ENCODE measurements at regions not wholly inside any gene's neighbourhood (a gene's known extent, or its start where the extent isn't known, plus 50 kb on each side); places are given as distances from the start of the nearest gene placed in this dataset.
"Not testable (repeated sequence)": the region's sequence is repeated elsewhere in the genome, so short reads cannot be mapped to it uniquely, and the experiment has no call there.

DNA sequence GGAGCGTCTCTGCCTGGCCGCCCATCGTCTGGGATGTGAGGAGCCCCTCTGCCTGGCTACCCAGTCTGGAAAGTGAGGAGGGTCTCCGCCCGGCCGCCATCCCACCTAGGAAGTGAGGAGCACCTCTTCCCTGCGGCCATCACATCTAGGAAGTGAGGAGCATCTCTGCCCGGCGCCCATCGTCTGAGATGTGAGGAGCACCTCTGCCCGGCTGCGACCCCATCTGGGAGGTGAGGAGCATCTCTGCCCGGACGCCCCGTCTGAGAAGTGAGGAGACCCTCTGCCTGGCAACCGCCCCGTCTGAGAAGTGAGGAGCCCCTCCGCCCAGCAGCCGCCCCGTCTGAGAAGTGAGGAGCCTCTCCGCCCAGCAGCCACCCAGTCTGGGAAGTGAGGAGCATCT lies 84.5 kb downstream of the IDS start:
- not testable (repeated sequence) for DNase-seq

DNA sequence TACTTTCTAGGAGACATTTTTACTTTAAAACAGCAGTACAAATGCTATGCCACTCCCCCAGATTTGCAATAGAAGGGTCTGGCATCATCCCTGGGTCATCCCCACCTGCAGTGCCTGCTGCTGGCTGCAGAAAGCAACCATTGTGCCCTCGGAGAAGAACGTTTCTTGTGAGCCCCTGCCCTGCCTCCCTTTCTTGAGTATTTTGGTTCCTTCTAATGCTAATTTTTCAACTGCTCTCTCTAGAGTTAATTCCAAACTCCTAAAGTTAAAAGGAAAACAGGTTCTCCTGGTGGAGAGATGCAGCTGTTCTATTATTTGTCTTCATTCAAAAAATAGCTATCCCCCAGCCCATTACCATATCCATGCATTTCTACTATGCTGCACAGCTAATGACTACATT lies 107.1 kb downstream of the IDS start:
- no peak for DNase-seq

DNA sequence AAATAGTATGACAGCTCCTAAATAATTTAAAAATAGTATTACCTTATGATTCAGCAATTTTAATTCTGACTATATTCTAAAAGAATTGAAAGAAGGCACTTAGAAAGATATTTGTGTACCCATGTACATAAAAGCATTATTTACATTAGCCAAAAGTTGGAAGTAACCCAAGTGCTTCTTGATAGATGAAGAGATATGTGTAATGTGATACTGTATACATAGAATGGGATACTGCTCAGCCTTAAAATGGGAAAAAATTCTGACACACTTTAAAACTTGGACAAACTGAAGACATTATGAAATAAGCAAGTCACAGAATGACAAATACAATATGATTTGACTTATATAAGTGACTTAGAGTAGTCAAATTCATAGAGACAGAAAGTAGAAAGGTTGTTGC lies 112.2 kb downstream of the IDS start:
- DNase-seq = no peak

DNA sequence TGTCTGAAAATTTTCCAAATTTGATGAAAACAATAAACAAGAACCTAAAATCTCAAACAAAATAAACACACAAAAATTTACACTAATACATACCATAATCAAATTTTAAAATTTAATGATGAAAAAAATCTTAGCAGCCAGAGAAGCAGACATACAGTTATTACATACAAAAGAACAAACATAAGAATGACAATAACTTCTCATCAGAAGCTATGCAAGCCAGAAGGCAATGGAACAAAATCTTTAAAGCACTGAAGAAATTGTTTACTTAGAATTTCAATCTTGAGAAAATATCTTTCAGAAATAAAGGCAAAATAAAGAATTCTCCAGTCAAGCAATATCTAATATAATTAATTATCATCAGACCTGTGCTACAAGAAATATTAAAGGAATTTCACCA lies 121.3 kb downstream of the IDS start:
- no peak for DNase-seq

DNA sequence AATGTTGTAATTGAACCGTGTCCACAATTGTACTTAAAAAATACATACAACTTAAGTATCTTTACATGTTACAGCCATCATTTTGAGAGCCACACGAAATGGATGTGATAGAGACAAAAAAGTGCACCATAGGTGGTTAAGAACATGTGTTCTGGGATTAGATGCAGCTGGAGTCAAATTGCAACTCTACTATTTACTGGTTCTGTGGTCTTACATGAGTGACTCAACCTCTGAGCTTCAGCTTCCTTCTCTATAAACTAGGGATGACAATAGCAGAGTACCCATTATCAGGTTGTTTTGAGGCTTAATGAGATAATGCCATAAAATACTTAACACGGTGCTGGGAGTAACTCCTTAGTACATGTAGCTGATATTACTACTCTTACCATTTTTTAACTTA lies 130.4 kb downstream of the IDS start:
- DNase-seq = no peak

DNA sequence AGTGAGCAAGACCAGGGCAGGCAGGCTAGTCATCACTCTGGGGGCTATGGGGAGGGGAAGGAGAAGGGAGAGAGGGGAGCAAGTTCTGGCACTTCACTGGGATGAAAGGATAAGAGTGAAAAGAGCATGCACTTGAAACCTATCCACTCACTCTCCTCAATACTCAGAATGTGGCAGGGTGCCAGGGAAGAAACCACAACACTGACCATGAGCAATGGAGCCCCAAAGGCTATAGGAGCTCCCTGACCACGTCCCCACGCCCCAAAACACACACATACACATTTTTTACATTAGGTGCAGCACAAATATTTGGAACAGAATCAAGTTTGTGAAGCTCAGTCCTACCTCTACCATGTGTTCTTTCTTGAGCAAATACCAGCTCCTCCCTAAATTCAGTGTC lies 132.2 kb downstream of the IDS start:
- no peak for DNase-seq

DNA sequence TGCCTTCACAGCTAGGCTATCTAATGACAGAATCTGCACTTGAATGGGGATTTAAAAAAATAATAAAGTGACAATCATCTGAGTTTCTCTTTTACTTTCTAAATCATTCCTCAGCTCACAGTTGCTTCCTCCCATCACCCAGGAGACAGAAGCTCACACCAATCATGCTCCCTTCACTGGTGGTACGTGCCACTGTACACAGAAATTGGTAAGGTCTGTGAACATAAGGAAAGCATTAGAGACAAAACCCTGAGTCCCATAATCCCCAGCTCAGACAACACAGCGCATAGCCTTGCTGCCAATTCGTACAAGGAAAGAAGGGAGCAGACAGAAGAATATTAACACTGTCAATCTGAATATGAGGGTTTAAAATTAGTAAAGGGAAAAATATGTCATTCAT lies 133.1 kb downstream of the IDS start:
- DNase-seq = no peak

DNA sequence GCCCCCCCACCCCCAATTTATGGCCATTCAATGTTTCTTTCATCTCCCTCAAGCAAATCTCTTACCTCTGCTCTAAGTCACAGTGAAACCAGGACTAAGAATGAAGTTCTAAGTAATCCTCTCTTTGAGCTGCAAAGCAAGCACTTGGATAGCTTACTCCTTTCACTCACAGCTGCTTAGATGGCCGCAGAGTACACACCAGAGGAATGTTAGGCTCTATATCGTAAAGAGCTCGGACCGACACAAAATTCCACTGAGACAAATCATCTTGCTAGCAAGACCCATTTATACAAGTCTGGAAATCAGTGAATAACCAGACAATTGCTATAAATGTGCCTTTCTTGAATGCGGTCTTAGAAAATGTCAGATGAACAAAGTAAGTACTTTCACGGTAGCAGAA lies 135.0 kb downstream of the IDS start:
- no peak for DNase-seq

DNA sequence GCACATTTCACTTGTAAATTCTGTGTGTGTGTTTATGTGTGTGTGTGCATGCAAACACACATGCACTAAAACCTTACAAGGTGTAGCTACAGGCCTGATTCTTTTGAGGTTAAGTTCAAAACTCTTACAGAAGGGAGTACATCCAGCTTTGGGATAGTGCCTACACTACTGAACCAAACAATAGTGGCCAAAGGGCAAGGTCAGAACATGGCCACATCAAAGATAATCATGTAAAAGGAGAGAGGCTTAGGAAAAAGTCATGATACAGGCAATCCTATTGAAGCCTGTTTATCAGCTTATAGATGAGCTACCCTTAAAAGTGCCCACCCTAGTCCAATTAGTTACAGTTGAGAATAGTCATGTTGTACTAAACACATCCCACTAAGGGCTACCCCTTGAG lies 139.6 kb downstream of the IDS start:
- no peak for DNase-seq

DNA sequence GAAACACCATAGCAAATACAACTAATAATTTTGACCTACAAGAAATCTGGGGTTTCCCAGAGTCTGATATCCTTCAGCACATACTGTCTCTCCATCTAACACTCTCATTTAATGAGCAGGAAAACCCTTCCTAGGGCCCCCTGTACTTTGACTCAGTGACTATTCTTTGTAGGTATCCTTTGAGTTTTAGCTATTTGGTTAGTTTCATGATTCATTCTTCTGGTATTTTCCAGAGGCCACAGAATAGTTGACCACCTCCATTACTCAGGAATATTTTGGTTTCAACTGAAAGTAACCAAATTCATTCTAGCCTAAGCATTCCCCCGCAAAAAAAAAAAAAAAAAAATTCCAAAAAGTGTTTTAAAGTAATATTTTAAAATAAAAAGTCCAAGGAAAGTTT lies 140.0 kb downstream of the IDS start:
- no peak for DNase-seq

DNA sequence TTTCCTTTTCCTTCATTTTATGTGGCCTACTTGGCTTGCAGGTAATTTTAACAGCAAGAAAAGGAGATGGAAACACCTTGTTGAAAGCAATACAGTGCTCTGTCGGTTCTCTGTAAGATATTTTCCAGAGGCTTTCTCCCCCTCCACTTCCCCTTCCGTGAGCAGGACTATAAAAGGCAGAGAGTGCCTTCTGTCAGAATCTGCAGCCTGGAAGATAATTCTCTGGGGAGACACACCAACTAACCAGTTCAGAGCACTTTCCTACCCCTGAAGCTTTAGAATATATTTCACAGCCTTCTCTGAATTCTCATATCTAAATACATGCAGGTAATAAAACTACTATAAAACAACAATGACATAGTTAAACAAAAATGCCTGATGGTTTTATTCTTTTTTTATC lies 141.1 kb downstream of the IDS start:
- DNase-seq = no peak

DNA sequence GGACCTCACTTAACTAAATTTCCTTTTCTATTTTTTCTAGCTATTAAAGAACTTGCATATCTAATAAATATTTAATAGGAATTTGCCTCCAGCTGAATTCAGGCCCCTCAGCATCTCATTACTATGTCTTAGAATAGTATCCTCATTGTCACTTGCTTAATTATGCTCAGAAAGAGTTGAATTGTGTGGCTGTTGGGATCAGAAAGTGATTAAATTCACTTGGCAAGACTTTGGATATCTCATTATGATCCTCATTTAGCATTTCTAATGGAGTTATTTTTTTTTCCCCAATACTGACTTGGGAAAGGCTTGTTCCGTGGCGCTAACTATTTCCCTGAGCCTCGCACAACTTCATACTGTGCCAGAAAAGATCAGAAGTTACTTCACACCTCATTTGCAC lies 158.8 kb downstream of the IDS start:
- no peak for DNase-seq

DNA sequence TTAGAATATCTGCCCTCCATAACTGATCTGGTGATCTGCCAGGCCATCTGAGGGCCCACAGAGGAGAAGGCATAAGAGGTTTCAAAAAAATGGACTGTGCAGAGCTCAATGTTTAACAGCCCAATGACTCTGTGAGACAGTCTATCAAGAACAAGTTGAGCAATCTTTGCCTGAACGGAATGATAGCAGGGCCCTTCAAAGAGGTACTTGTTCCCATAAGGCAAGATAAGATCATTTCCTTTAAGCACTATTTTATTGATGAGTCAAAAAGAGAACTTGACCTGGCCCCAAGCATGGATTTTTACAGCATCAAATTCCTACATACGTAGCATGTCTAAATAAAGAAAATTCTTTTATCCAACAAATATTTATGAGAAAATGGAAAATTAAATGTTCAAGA lies 182.8 kb downstream of the IDS start:
- no peak for DNase-seq

DNA sequence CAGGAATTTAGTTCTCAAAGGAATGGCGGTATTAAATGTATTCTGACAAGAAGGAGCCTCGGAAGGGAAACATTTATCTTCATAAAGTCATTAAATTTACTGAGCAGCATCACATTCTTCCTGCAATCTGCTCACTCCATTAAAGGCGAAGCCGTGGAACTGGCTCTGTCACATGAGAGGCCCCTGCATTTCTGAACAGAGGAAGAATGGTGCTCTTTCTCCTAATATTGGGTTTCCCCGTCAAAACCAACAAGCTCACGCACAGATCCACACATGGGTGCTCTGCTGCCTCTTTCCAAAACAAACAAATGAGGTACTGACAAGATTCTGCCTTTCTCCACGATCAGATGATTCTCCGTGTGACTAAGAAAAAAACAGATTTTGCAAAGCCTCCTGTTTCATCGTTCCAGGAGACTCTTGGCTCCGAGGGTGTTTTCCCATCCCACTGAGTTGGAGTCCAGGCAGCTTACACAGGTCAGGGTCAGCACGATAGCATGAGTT lies 191.2 kb downstream of the IDS start:
- DNase-seq = no peak

DNA sequence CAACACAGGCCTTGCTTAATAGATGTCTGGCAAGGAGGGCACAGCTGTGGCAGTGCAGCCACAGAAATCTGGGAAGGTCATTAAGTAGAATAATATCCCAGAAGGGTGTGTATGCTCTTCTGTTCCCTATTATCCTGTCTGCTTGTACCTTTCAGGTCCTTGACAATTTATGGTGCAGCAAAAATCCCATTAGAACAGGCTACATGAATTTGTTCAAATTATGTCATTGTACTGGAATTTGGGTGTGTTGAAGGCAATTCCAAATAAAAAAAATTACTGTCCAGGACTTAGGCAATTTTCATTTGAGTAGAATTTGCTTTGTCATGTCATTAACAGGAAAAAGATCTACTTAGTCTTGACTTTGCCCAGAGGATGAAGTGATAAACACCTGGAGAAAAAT lies 192.1 kb downstream of the IDS start:
- DNase-seq = no peak

DNA sequence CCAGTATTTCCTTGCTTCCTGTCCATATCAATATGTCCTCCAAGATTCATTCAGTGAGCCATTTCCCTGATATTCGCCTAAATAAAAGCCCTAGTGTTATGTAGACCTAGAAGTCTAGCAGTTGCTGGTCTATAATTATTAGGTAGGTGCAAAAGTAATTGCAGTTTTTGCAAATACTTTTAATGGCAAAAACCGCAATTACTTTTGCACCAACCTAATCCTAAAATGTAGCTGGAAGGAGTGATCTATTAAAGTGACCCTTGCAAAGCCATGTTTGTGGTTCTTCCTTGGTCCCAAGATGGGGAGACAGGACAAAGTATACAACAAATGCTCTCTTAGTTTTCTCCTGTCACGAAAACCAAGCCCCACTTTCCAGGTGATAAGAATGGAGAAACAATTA lies 193.0 kb downstream of the IDS start:
- DNase-seq = no peak

DNA sequence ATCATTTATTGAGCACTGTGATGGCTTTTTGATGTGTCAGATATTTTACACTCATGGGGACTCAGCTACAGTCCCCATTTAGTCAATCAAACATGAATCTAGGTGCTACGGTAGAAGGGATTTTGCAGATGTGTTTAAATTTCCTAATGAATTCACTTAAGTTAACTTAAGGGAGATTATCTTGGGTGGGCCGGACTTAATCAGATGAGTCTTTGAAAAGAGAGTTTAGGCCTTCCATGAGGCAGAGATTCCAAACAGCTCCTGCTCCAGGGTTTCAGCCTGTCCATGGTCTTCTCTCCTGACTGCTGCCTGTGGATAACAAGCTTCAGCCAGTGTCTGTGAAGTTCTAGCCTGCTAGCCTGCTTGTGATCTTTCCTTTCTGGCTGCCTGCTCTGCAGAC lies 202.4 kb downstream of the IDS start:
- DNase-seq = no peak

DNA sequence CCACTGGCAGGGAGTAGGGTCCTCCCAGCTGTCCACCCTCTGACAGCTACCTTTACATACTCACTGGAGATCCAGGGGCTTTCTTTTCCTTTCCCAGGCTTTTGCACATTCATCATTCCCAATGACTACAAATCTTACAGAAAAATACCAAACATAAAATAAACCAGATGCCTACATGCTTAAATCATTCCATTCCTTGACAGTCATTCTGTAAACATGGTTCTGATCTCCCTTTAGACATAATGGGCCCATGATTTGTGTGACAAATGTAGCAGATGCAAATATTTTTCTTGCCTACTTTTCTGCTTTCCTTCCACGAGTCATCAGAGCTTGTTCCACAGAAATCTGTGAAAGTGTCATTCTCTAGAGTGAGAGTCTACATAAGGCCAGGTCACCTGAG lies 207.0 kb downstream of the IDS start:
- DNase-seq = no peak

DNA sequence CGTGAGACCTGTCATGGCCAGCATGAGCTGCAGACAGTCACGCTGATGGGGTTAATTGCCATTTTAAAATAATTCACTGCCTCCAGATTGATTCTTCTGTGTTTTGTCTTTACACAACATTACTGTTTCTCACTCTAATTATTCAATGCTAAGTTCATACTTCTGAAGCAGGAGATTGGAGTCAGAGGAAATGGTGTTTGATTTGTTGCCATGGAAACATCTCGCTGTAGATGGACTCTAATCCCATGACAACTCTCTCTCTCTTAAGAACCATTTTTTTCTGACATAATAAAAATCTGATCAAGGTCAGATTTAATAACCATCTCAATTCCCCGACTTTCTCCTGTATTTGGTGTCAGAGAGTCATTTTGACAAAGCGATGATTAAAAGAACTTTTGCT lies 209.0 kb downstream of the IDS start:
- no peak for DNase-seq

DNA sequence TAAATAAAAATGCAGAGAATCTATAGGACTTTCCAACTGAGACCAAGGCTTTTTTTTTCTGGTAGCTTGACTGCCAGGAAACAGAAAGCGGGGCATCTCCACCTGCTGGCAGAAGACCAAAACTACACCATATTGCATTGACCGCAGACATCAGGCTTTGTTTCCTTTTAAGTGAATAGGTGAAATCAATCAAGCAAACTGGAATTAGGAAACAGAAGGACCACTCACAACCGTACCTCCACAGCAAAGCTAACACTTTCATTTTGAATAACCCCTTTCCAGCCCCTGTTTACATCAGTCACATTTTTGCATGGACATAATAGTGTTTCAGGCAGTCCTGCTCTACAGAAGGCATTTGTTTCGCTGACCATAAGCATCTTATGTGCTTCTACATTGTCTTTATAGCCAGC lies 218.2 kb downstream of the IDS start:
- peak; percentile 3 for DNase-seq

DNA sequence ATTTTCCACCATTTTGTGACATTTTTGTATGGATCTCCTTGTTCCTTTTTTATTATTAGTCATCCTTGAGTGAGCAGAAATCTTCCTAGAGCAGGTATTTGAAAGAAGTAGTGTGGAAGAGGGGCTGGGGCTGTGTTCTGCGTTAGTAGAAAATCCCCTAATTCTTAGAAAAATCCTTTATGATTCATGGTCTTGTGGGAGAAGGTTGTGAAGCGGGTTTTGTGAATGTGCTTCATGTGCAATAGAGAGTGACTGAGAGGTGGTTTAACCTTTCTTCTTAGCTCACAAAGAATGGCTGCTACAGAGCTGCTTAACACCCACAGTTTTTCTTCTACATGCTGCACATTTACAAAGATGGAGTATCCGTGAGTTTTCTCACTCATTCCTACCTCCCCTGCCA lies 220.5 kb downstream of the IDS start:
- DNase-seq = no peak

DNA sequence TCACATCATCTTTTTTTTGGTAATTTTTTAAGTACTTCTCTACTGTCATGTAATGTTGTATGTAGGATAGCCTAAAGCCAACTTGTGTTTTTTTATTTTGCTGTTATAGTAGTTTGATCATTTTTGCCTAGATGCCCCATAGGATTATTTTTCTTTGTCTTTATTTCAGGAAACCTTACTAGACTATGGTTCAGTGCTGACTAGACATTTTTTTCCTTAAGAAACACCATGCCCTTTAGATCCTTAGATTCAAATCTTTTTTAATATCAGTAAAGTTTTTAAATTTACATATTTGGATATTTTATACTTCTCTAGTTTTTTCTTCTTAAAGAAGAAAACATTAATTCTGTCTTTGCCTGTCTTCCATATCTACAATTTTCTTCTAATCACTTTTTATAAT lies 221.3 kb downstream of the IDS start:
- no peak for DNase-seq

DNA sequence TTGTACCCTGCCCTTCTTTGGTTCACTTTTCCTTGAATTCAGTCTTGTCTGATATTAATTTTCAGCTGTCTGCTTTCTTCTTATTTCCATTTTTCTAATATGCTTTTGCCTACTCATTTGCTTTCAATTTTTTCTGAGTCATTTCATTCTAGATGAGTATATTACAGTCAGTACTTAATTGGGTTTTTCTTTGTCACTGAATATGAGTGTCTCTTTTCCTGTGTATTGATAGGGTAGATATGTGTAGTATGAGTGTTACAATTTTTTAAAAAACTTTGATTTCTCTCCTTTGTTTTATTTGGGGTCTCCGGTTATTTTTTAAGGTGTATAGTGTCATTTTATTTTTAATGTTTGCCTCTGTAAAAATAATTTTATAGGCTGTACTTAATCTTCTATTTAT lies 222.2 kb downstream of the IDS start:
- no peak for DNase-seq

DNA sequence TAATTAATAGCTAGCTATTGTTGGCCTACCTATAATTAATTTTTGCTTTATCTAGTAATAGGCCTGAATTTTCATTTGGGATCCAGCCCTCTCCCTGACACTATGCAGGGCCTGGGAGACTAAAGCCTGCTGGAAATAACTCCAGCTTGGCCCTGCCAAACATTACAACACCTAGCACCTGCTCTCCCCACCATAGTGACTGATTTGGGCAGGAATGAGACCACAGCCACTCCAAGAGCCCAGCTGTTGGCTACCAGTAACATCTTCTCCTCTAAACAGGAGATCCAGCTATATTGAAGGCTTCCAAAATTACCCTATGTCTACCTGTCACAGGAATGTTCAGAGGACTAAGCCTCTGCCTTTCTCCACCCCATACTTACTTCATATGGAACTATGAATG lies 225.1 kb downstream of the IDS start:
- no peak for DNase-seq

DNA sequence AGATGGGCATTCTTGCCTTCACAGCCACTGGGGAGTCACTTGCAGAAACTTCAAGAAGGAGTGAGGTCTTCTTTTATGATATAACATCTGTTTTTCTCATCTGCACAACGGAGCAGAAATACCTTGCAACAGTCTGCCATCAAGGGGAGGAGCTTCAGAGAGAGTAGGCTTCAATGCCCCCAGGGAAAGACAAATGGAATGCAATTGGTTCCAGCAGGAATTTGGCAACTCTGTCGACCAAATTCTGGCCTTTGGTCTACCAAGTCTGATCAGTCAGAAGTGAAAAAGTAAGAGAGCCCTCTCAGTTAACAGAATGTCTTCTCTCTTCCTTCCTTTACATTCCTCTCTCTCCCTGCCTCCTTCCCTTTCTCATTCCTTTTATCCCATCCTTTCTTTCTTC lies 229.3 kb downstream of the IDS start:
- DNase-seq = no peak

DNA sequence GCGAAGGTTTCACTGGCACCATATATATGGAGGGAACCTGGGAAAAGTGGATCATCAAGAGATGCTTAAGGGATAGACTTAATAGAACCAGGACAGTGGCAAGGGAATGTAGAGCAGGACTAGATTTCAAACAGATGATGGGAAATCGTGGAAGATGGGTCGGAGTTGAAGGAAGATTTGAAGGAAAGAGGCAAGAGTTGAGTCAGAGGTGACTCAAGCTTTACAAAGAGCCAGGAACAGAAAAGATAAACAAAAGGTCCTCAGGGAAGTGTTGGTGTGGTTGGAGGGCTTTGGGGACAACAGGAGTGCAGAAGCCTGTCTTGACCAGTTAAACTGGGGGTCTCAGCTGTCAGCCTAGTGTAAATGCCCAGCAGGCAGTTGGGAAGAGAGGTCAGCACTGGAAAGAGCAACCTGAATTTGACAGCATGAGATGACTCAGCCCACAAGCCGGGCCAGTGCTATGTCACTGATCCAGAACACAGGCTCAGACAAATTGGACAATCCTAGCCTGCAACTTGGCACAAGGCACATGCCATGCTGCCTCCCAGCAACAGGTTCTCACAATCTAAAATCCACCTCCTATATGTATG lies 230.5 kb downstream of the IDS start:
- DNase-seq = no peak

Measured in NCI-H146 (cell line).